GM23338 (cell line): ENCODE measurements at regions not wholly inside any gene's neighbourhood (a gene's known extent, or its start where the extent isn't known, plus 50 kb on each side); places are given as distances from the start of the nearest gene placed in this dataset.

Experiments used
- ATAC-seq: fragments of 200-7000 bp; cut with Tn5 transposase; 3 replicates; pipeline ENCODE4 v1.9.1; 2020
- DNase-seq: peaks from one replicate; pipeline ENCODE4 v3.0.0-alpha.2; 2015; ENCODE audit warnings: low spot score
- H2AFZ ChIP-seq: fragments of 200-600 bp; sonication (generic); 2 replicates; pipeline ENCODE4 v1.8.0; 2016; ENCODE audit warnings: antibody characterized with exemption, mild to moderate bottlenecking, moderate library complexity
- H3F3A ChIP-seq: fragments of 200-600 bp; sonication (generic); replicated peaks from 2 replicates; pipeline ENCODE4 v1.8.0; 2017; ENCODE audit warnings: antibody characterized with exemption, mixed run types, low read depth
- H3K27ac ChIP-seq: fragments of 200-600 bp; sonication (generic); 2 replicates; pipeline ENCODE4 v1.6.1; 2016; ENCODE audit warnings: low read depth
- H3K27me3 ChIP-seq: fragments of 200-600 bp; sonication (generic); 2 replicates; pipeline ENCODE4 v1.8.0; 2016; ENCODE audit warnings: mild to moderate bottlenecking, mixed run types, moderate library complexity; ENCODE audit not compliant: insufficient read depth
- H3K36me3 ChIP-seq: fragments of 200-600 bp; sonication (generic); 2 replicates; pipeline ENCODE4 v1.8.0; 2016; ENCODE audit warnings: mild to moderate bottlenecking; ENCODE audit not compliant: insufficient read depth
- H3K4me1 ChIP-seq: fragments of 200-600 bp; sonication (generic); 2 replicates; pipeline ENCODE4 v1.8.0; 2016; ENCODE audit warnings: mild to moderate bottlenecking, moderate library complexity; ENCODE audit not compliant: insufficient read depth
- H3K4me2 ChIP-seq: fragments of 200-600 bp; sonication (generic); 2 replicates; pipeline ENCODE4 v1.7.1; 2017; ENCODE audit warnings: mixed run types
- H3K4me3 ChIP-seq: fragments of 200-600 bp; sonication (generic); 2 replicates; pipeline ENCODE4 v1.6.1; 2016; ENCODE audit warnings: mixed run types
- H3K79me2 ChIP-seq: fragments of 200-600 bp; sonication (generic); replicated peaks from 2 replicates; pipeline ENCODE4 v1.8.0; 2017; ENCODE audit warnings: mild to moderate bottlenecking; ENCODE audit not compliant: insufficient read depth
- H3K9me2 ChIP-seq: fragments of 200-600 bp; sonication (generic); 2 replicates; pipeline ENCODE4 v1.8.0; 2017; ENCODE audit not compliant: insufficient read depth
- H4K20me1 ChIP-seq: fragments of 200-600 bp; sonication (generic); replicated peaks from 2 replicates; pipeline ENCODE4 v1.8.0; 2017; ENCODE audit warnings: mild to moderate bottlenecking; ENCODE audit not compliant: insufficient read depth
- H3K27ac Mint-ChIP-seq: 2 replicates; pipeline ENCODE4 v1.8.0; 2020; ENCODE audit warnings: inconsistent platforms, mild to moderate bottlenecking, moderate library complexity, mixed read lengths
- H3K27me3 Mint-ChIP-seq: 3 replicates; pipeline ENCODE4 v1.8.0; 2022; ENCODE audit warnings: low read depth, mild to moderate bottlenecking, moderate library complexity, mixed read lengths, inconsistent platforms; ENCODE audit not compliant: insufficient read depth, poor library complexity
- H3K36me3 Mint-ChIP-seq: 3 replicates; pipeline ENCODE4 v1.8.0; 2021; ENCODE audit warnings: low read depth, mild to moderate bottlenecking, inconsistent platforms, moderate library complexity, mixed read lengths
- H3K4me1 Mint-ChIP-seq: 3 replicates; pipeline ENCODE4 v1.8.0; 2020; ENCODE audit warnings: mild to moderate bottlenecking, inconsistent platforms, mixed read lengths
- H3K4me3 Mint-ChIP-seq: 3 replicates; pipeline ENCODE4 v1.8.0; 2021; ENCODE audit warnings: moderate library complexity, mild to moderate bottlenecking, inconsistent platforms, mixed read lengths
- H3K9me3 Mint-ChIP-seq: 3 replicates; pipeline ENCODE4 v1.8.0; 2020; ENCODE audit warnings: moderate library complexity, mild to moderate bottlenecking, inconsistent platforms, mixed read lengths
- CREB1 ChIP-seq: fragments of 250-450 bp; sonication (Bioruptor Pico); IDR thresholded peaks from 2 replicates; pipeline ENCODE4 v1.5.0; 2020; ENCODE audit warnings: low read depth, mild to moderate bottlenecking, moderate library complexity
- CTCF ChIP-seq, 2 experiments: fragments of 200-600 bp in 1 of 2; sonication (generic) in 1 of 2; conservative IDR thresholded peaks; 2 replicates each; pipeline versions ENCODE4 v1.5.1 to v1.6.1; 2016 to 2017; ENCODE audit warnings: antibody characterized with exemption in 2 of 2, low read depth in 2 of 2, mild to moderate bottlenecking in 2 of 2, moderate library complexity in 1 of 2
- ETS1 ChIP-seq: IDR thresholded peaks from 2 replicates; pipeline ENCODE4 v1.6.1; 2016; ENCODE audit warnings: antibody characterized with exemption
- EZH2 ChIP-seq: fragments of 200-600 bp; sonication (generic); IDR thresholded peaks from one replicate; pipeline ENCODE4 v1.8.0; 2017; ENCODE audit warnings: antibody characterized with exemption, mild to moderate bottlenecking, low read depth; ENCODE audit not compliant: unreplicated experiment
- EZH2phosphoT487 ChIP-seq: fragments of 200-600 bp; sonication (generic); IDR thresholded peaks from one replicate; pipeline ENCODE4 v1.8.1; 2018; ENCODE audit warnings: antibody characterized with exemption; ENCODE audit not compliant: unreplicated experiment
- JUNB ChIP-seq: IDR thresholded peaks from one replicate; pipeline ENCODE4 v1.6.1; 2016; ENCODE audit warnings: antibody characterized with exemption; ENCODE audit not compliant: unreplicated experiment
- NANOG ChIP-seq: IDR thresholded peaks from 2 replicates; pipeline ENCODE4 v1.6.1; 2016; ENCODE audit warnings: antibody characterized with exemption, borderline replicate concordance
- POLR2AphosphoS5 ChIP-seq: IDR thresholded peaks from 2 replicates; pipeline ENCODE4 v1.6.1; 2016; ENCODE audit warnings: antibody characterized with exemption, low read depth
- REST ChIP-seq: IDR thresholded peaks from one replicate; pipeline ENCODE4 v1.6.1; 2018; ENCODE audit warnings: antibody characterized with exemption; ENCODE audit not compliant: unreplicated experiment
- STAT1 ChIP-seq: IDR thresholded peaks from one replicate; pipeline ENCODE4 v1.6.1; 2016; ENCODE audit warnings: antibody characterized with exemption; ENCODE audit not compliant: unreplicated experiment
- ZNF114 ChIP-seq: fragments of 250-450 bp; sonication (Bioruptor Pico); IDR thresholded peaks from 2 replicates; pipeline ENCODE4 v1.5.0; 2020; ENCODE audit warnings: mild to moderate bottlenecking, moderate library complexity
- ZNF331 ChIP-seq: fragments of 250-450 bp; sonication (Bioruptor Pico); IDR thresholded peaks from 2 replicates; pipeline ENCODE4 v1.5.0; 2020; ENCODE audit warnings: low read depth, mild to moderate bottlenecking, moderate library complexity
- ZNF462 ChIP-seq: fragments of 250-450 bp; sonication (Bioruptor Pico); IDR thresholded peaks from 2 replicates; pipeline ENCODE4 v1.5.0; 2020; ENCODE audit warnings: mild to moderate bottlenecking, moderate library complexity

GRCh38 chr16:65469116-65469515, 347.3 kb upstream of the CDH11 start:
- Mint-ChIP-seq H3K27ac (no peak overlapping the region), H3K27me3 (no peaks in the 10 kb centered on the region), H3K4me3 (no peak overlapping the region), H3K4me1 (no peaks in the 10 kb centered on the region), H3K36me3 (no peaks in the 10 kb centered on the region; the same call in 2 of the 3 replicates), H3K9me3 (peaks cover 4% of the 10 kb centered on the region; the same call in 1 of the 3 replicates)
- H3K79me2 ChIP-seq, result no peaks in the 10 kb centered on the region
- no peaks in the 10 kb centered on the region for H3K27me3 ChIP-seq
- no peak overlapping the region for H3K4me3 ChIP-seq
- H3K9me2 ChIP-seq, result peaks cover 5% of the 10 kb centered on the region
- H3K27ac ChIP-seq, result no peak overlapping the region
- H3K36me3 ChIP-seq, result no peaks in the 10 kb centered on the region
- H4K20me1 ChIP-seq, result no peaks in the 10 kb centered on the region
- H3F3A ChIP-seq, result no peaks in the 10 kb centered on the region
- no peak for TF ChIP-seq ZNF462 (CRISPR knock-in tag)
- TF ChIP-seq ETS1, result no peak
- TF ChIP-seq EZH2phosphoT487, result no peak
- no peak for TF ChIP-seq REST
- TF ChIP-seq ZNF114 (CRISPR knock-in tag), result no peak
- TF ChIP-seq ZNF331 (CRISPR knock-in tag), result no peak
- no peak for TF ChIP-seq EZH2
- no peak for TF ChIP-seq CTCF (conservative IDR thresholded peaks at IDR 0.05; ENCODE audit: low read depth in 2 of 2)
- TF ChIP-seq CREB1, result no peak
- no peak for TF ChIP-seq POLR2AphosphoS5
- no peak for TF ChIP-seq NANOG
- TF ChIP-seq JUNB, result no peak
- TF ChIP-seq STAT1, result no peak
- H3K4me2 ChIP-seq, result no peak overlapping the region
- no peak for DNase-seq
- no peak for ATAC-seq
- H2AFZ ChIP-seq, result no peak overlapping the region
- H3K4me1 ChIP-seq, result no peaks in the 10 kb centered on the region
